Neutrophil (primary cell): ENCODE measurements at regions not wholly inside any gene's neighbourhood (a gene's known extent, or its start where the extent isn't known, plus 50 kb on each side); places are given as distances from the start of the nearest gene placed in this dataset.

Experiments used
- H3K27ac ChIP-seq: fragments of 200-600 bp; sonication (generic); 2 replicates; pipeline ENCODE4 v1.5.1; 2016; ENCODE audit warnings: mild to moderate bottlenecking, moderate library complexity
- H3K27me3 ChIP-seq: fragments of 200-600 bp; sonication (generic); 2 replicates; pipeline ENCODE4 v1.6.0; 2016; ENCODE audit warnings: mild to moderate bottlenecking
- H3K36me3 ChIP-seq: fragments of 200-600 bp; sonication (generic); 2 replicates; pipeline ENCODE4 v1.5.1; 2017
- H3K4me1 ChIP-seq, 2 experiments: fragments of 200-600 bp in 1 of 2; sonication (generic) in 1 of 2; 1 replicate in 1 of 2; 2 replicates in 1 of 2; pipeline versions ENCODE4 v1.5.1 to v1.6.1; 2013 to 2016; ENCODE audit warnings: low read depth in 1 of 2, low read length in 1 of 2, mild to moderate bottlenecking in 1 of 2, moderate library complexity in 1 of 2; ENCODE audit not compliant: control insufficient read depth in 1 of 2, insufficient read depth in 1 of 2
- H3K4me3 ChIP-seq, 2 experiments: fragments of 200-600 bp in 1 of 2; sonication (generic) in 1 of 2; 1 replicate in 1 of 2; 2 replicates in 1 of 2; pipeline ENCODE4 v1.5.1; 2013 to 2016; ENCODE audit warnings: low read depth in 1 of 2, low read length in 1 of 2, mild to moderate bottlenecking in 1 of 2, moderate library complexity in 1 of 2
- H3K9me3 ChIP-seq: fragments of 200-600 bp; sonication (generic); 2 replicates; pipeline ENCODE4 v1.5.1; 2016
- CTCF ChIP-seq: fragments of 200-600 bp; sonication (generic); IDR thresholded peaks from 2 replicates; pipeline ENCODE4 v1.5.1; 2016; ENCODE audit warnings: antibody characterized with exemption

GRCh38 chr4:177182166-177182565 is 127.5 kb upstream of the NEIL3 start:
- Histone ChIP-seq H3K36me3 (no peaks in the 10 kb centered on the region), H3K4me3 (no peak overlapping the region), H3K27ac (no peak overlapping the region), H3K9me3 (no peaks in the 10 kb centered on the region), H3K27me3 (no peaks in the 10 kb centered on the region), H3K4me1 (no peaks in the 10 kb centered on the region)
- TF ChIP-seq CTCF: no peak

- TF ChIP-seq CTCF: no peak
- Histone ChIP-seq H3K9me3 (no peaks in the 10 kb centered on the region), H3K27me3 (no peaks in the 10 kb centered on the region), H3K4me3 (no peak overlapping the region), H3K36me3 (no peaks in the 10 kb centered on the region), H3K4me1 (no peaks in the 10 kb centered on the region), H3K27ac (no peak overlapping the region)
These were observed 126.9 kb upstream of the NEIL3 start for GRCh38 chr4:177182728-177183127.

DNA sequence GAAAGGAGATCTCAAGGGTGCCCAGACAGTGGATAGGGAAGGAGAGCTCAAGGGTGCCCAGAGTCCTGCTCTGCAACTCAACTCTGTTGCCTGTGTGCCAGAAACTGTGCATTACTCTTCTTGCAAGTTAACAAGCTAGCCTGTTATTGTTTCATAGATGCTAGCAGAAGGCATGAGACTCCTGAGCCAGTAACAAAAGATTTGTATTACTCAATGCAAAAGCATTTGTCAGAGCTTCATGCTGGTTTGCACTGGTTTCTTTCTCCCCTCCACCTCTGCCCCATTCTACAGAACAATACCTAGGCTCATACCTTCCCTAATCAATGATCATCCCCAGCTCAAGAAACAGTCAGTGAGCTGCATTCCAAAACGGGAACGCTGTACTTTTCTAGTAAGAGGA is 124.5 kb upstream of the NEIL3 start:
- Histone ChIP-seq H3K27ac (no peak overlapping the region), H3K36me3 (no peaks in the 10 kb centered on the region), H3K4me1 (no peaks in the 10 kb centered on the region), H3K9me3 (no peaks in the 10 kb centered on the region), H3K27me3 (no peaks in the 10 kb centered on the region), H3K4me3 (no peak overlapping the region)
- TF ChIP-seq CTCF: no peak

- Histone ChIP-seq H3K4me1 (no peaks in the 10 kb centered on the region), H3K36me3 (no peaks in the 10 kb centered on the region), H3K4me3 (no peak overlapping the region), H3K9me3 (no peaks in the 10 kb centered on the region), H3K27ac (no peak overlapping the region), H3K27me3 (no peaks in the 10 kb centered on the region)
- TF ChIP-seq CTCF: no peak
These were observed 124.1 kb upstream of the NEIL3 start for GRCh38 chr4:177185579-177185978.

GRCh38 chr4:177187371-177187770 is 122.3 kb upstream of the NEIL3 start:
- H3K27ac ChIP-seq: no peak overlapping the region
- no peaks in the 10 kb centered on the region for H3K9me3 ChIP-seq
- no peak overlapping the region for H3K4me3 ChIP-seq
- H3K36me3 ChIP-seq: no peaks in the 10 kb centered on the region
- no peaks in the 10 kb centered on the region for H3K27me3 ChIP-seq
- no peak for TF ChIP-seq CTCF
- no peaks in the 10 kb centered on the region for H3K4me1 ChIP-seq

- Histone ChIP-seq H3K36me3 (no peaks in the 10 kb centered on the region), H3K4me3 (no peak overlapping the region), H3K27ac (no peak overlapping the region)
These were observed 118.6 kb upstream of the NEIL3 start for GRCh38 chr4:177190995-177191580.

More at GRCh38 chr4:177190995-177191580, 118.6 kb upstream of the NEIL3 start:
- Histone ChIP-seq H3K9me3 (no peaks in the 10 kb centered on the region), H3K27me3 (no peaks in the 10 kb centered on the region), H3K4me1 (no peaks in the 10 kb centered on the region)
- no peak for TF ChIP-seq CTCF
